ENCODE measurements at regions not wholly inside any gene's neighbourhood (a gene's known extent, or its start where the extent isn't known, plus 50 kb on each side); places are given as distances from the start of the nearest gene placed in this dataset.
A peak's percentile ranks its signal among the peaks of the same experiment; 100 is the strongest.

DNA sequence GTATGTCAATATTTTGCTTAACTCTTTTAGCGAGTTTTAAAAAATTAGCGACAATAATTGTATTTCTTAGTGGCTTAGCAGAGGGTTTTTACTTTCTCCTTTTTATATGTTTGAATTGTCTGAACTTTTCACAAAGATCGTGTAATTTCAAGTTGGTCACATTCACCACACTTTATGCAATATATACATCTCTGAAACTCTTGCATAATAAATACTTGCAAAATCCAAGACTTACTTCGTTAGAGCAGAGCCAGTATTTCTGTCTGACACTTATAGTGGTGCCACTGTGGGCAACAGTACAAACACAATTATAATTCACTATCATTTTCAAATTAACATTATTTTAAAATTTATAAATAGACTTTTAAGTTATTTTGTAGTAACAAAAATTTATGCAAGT lies 62.0 kb downstream of the SUCNR1 start:
- DNase-seq, result peak; percentile 56

DNA sequence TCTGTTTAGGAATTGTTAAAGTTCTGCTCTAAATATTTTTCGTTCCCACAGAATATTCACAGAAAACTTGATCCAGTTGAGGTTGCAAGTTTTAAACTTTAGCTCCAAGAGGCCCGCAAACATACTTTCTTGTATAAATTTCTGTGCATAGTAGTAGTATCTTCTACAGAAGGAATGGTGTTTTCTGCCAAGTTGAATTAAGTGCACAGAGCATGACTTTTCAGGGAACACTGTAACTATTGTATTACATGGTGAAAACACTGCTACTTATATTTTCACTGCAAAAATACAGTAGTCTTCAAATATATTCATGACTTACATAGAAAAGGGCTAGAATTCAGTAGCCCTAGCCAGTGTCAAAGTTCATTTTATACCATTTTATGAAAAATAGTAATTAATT lies 67.0 kb downstream of the SUCNR1 start:
- DNase-seq, result no peak

DNA sequence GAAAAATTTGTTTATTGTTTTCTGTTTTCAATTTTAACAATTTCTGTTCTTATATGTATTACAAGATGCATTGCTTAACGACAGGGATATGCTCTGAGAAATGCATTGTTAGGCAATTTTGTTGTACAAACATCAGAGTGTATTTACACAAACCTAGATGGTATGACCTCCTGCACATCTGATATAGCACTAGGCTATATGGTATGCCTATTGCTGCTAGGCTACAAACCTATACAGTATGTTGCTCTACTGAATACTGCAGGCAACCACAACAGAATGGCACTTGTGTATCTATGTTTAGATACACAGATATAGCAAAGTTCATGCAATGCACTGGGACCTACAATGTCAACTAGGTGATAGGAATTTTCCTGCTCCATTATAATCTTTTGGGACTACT lies 70.1 kb downstream of the SUCNR1 start:
- DNase-seq, result no peak

DNA sequence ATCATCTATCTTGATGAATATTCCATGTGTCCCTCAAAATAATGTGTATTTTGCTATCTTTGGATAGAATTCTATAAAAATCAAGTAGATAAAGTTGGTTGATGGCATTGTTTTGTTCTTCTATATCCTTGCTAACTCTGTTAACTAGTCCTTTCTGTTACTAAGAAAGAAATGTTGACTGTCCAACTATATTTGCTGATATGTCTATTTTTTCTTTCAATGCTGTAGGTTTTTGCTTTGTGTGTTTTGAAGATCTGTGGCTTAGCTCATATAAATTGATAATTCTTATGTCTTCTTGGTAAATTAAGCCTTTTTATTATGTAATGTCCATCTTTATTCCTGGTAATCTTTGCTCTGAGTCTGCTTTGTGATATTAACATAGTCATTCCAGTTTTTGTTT lies 70.9 kb downstream of the SUCNR1 start:
- no peak for DNase-seq

DNA sequence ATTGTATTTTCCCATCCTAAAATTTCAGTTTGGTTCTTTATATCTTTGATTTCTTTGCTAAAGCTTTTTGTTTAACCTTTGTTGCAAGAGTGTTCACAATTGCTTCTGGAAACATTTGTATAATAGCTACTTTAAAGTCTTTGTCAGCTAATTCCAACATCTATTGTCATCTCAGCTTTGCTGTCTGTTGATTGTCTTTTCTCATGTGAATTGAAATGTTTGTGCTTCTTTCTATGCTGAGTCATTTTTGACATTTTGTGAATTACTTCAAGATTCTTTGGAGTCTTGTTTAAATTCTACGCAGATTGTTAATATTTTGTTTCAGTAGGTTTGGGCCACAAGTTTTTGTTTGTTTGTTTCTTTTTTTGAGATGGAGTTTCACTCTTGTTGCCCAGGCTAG lies 73.2 kb downstream of the SUCNR1 start:
- DNase-seq, result no peak

DNA sequence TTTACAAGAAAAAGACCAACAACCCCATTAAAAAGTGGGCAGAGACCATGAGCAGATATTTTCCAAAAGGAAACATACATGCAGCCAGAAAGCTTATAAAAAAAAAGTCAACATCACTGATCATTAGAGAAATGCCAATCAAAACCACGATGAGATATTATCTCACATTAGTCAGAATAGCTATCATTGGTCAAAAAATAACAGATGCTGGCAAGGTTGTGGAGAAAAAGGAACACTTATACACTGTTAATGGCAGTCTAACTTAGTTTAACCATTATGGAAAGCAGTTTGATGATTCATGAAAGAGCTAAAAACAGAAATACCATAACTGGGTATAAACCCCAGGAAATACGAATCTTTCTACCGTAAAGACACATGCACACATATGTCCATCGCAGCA lies 76.3 kb downstream of the SUCNR1 start:
- no peak for DNase-seq

DNA sequence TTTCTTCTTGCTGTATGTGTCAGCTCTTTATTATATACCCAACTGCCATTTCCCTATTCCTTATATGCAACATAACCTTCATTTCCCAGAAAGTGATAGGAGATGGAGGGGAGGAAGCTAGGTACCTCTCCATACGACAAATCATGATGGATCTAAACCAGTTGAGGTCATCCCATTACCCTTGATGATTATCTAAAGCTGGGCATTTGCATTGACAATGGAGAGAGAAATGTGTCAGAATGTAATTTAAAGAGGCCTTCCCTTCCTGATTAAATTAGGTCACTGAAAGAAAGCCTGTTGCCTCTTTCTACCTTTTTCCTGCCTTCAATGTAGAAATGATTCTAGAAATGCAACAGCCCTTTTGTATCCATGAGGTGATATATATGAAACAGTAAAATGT lies 81.9 kb downstream of the SUCNR1 start:
- DNase-seq, result no peak

DNA sequence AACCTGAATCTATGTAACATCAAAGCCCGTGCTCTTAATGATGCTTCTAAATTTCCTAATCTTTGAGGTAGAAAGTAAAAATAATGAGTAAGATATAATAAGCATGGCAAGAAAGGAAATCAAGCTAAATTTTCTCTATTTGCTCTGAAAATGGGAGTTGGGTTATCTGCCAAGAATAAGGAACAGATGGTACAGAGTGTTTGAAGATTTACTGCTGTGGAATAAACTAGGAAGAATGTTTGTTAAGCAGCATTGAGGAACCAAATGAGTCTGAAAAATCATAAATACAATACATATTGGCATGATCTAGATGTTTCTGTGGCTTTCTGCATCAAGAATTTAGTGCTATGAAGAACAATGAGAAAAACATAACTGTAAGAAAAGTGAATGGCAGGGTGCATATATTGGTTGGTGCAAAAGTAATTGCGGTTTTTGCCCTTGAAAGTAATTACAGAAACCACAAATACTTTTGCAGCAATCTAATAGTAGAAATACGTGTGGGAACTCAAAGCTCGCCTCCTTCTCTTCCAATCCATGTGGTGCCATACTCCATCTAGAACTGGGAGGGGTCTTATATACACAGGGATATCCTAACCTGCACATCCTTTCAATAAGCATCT lies 87.6 kb downstream of the SUCNR1 start:
- DNase-seq, result no peak

DNA sequence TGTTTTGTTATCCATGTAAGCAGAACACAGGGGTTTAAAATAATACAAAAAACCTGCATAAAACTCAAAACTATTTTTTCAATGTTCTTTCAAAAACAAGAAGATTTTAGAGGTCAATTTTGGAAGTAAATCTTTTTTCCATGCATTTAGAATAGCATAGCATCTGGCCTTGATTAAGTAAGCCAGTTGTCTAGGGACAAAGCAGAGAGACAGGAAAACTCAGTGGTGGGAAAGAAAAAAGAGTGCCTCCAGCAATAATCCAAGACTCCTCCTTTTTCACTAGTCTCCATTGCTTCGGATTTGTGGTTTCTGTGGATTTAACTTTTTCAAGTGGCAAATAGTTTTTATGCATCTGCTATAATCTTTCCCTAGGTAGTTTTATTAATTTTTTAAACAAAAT lies 88.9 kb downstream of the SUCNR1 start:
- no peak for DNase-seq

DNA sequence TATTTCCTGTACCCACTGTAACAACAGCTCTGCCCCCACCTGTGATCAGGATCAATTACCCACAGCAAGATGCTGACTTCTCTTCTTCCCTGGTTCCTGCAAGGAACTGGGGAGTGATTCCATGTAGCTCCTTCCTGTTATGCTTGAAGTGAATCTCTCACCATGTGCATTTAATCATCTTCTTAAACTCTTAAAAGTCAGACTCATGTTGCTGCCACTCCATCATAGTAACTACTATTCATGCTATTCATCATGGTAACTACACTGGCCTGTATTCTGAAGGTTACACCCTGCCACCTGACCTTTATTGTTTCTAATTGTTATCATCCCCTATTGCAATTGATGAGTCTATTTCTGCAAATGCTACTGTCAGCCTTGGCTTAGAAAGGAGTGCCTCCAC lies 89.5 kb downstream of the SUCNR1 start:
- DNase-seq, result no peak

DNA sequence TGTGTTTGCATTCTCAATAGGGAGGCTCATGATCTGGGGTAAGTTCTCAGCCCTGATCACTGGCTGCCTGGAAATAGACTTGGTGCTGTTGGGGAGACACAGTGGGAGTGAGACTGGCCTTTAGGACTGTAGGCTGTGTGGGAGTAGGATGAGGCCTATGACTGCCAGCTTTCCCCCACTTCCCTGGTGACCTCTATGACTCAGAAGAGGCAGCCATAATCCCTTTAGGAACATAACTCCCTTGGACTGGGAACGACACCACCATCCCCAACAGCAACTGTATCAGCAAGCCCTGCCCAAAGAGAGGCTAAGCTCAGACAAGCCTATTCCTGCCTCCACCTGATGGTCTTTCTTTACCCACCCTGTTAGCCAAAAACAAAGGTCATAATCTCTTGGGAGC lies 91.3 kb downstream of the SUCNR1 start:
- peak; percentile 12 for DNase-seq

DNA sequence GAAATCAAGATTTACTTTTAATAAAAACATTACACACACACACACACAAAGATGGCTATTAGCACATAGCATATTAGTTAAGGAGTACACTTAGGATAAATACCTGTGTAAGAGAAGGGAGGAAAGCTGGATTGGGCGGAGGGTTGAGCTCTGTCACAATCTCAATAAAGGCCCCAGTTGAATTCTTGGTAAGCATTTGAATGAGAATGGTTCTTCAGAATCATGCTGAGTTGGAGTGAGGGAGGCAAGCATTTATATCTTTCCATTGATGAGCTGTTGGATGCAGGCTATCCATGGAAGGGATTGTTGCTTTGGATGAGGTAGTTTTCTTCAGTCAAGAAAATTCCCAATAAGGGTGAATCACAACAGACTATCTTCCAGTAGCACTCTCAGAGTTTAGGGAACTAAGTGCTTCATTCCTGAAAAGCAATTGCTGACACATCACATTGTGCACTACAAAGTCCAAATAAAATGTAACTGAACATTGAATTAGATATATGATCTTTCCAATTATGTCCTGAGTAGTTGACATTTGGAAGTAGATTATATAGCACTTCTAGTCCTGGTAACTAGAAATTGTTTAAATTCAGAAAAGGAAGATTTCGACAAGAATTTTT lies 95.7 kb downstream of the SUCNR1 start:
- DNase-seq, result peak; percentile 6

DNA sequence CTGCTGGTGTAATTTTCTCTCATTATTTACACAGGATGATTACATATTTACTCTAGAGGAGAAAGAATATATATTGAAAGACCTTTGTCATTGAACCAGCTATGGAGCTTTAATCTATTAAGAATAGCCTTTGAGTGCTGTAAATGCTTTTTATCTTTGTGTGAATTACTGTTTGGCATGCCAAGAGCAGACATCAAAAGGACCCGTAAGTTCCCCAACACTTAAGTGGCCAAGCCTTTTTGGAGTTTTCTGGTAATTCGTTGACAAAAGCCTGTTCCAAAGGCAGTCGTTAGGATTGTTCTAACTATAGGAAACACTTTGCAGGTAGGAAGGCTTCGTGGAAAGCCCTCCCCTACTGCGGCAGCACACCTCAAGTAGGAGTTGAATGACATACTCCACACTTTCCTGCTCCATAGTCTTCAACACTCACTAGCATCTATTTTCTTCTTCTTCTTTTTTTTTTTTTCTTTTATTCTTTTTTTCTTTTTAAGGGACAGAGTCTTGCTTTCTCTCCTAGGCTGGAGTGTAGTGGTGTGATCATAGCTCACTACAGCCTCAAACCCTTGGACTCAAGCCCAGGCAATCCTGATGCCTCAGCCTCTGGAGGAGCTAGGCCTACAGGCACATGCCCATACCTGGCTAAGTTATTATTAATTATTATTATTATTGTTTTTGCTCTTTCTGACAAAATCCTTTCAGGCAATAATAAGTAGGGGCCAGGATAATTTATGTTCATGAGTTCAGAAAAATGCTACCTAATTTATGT lies 98.6 kb downstream of the SUCNR1 start:
- DNase-seq, result no peak

DNA sequence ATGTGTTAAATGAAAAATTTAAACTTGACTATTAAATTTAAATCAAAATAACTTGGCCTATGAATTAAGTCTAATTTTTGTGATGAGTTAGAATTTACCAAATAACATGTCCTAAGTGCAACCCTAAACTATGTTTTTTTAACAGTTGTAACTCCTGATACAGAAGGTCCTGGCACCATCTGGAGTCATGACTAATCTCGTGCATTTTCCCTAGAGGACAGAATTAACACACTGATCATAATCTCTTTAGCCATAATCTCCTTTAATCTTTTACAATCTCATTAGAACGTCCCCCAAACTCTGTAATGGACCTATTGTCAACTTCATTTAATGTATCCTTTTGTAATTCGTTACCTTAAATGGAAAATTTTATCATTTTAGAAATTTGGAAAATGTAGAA lies 100.6 kb downstream of the SUCNR1 start:
- DNase-seq, result no peak

DNA sequence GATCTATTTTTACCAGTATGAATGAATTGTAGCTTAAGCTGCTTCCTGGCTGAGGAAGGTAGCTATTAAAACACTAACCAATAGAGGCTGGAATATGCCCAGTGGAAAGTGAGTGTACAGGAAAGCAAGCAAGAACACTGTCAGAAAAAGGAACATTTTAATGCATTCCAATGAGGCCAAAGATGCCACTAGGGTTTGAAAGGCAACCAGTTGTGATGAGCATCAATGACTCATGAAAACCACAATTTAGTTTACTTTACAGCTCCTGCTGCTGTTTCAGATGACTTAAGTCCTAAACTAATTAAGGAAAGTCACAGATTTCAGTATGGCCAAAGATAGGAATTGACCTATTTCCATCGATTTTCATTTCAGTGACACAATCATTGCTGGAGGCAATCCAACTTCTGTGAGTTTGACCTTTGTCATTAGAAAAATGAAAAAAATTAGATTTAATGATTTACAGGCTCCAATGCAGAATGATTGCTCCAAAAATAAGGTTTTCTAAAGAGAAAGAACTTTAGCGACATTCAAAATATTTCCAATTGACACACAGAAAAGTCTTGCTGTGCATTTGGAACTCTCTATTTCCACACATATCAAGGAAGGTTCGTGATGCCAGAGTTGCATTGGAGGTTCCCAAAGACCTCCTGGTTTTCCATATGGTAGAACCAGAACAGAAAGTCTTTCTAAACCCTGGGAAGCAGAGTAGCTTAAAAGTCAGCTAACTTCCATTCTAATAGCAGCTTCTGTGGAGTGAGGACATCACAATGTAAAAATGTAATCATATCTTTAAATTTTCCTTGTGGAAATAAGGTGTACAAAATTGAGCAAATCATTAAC lies 103.0 kb downstream of the SUCNR1 start:
- DNase-seq, result peak; percentile 14

DNA sequence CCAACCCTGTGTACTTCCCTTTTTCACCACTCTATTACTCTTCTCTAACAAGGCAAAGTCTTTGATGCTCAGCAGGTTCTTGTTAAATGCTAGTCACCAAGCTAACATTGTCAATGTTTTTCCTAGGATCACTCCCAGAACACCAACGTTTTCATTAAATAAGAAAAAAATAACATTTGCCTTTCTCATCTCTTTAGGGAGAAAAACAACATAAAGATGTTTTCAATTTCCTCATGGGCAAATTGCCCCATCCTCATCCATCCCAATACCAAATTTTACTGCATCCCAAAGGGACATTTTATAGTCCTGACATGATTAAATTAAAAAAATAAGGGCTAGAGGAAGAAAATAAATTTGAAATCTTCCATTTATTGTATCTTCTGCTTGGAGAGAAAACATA lies 106.5 kb downstream of the SUCNR1 start:
- DNase-seq, result no peak

DNA sequence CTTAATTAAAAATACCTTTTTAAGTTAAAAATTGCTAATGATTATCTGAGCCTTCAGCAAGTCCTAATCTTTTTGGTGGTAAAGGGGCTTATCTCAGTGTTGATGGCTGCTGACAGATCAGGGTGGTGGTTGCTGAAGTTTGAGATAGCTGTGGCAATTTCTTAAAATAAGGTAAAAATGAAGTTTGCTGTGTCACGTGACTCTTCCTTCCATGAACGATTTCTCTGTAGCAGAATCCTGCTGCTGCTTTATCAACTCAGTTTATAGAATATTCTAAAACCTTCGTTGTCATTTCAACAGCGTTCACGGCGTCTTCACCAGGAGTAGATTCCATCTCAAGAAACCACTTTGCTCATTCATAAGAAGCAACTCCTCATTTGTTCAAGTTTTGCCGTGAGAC lies 110.1 kb downstream of the SUCNR1 start:
- DNase-seq, result no peak

DNA sequence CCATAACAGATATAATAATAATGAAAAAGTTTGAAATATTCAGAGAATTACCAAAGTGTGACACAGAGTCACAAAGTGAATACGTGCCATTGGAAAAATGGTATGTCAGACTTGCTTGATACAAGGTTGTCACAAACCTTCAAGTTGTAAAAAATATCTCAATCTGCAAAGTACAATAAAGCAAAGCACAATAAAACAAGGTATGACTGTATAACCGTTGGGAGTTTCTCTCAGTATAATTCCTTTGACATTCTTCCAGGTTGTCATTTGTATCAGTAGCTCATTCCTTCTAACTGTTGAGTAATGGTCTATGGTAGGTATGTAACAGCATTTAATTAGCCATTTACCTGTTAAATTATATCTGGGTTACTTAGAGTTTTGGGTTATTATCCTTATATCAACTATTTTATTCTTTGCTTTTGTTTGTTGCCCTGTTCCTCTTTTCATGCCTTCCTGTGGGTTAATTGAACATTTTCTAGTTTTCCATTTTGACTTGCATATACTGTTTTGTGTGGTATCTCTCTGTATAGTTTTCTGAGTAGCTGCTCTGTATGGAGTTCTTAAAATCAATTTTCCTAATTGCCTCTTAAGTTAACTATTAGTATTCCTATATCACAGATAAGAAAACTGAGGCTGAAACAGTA lies 112.5 kb downstream of the SUCNR1 start:
- DNase-seq, result no peak

DNA sequence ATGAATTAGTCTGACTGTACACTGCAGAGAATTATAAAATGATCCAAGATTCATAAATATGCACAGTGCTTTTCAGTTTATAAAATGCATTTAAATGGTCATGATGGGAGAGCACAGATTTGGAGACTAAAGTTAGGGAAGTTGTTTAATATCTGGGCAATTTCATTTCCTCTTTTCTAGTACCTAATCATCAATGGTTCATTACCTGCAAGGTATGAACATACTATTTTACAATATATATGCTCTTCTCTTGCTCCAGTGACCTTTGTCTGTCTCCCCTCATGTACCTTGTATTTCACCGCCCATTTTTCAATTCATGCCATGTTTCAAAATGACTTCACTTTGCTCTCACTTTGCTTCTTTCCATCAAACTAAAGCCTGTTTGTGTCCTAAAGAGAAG lies 114.5 kb downstream of the SUCNR1 start:
- DNase-seq, result no peak

DNA sequence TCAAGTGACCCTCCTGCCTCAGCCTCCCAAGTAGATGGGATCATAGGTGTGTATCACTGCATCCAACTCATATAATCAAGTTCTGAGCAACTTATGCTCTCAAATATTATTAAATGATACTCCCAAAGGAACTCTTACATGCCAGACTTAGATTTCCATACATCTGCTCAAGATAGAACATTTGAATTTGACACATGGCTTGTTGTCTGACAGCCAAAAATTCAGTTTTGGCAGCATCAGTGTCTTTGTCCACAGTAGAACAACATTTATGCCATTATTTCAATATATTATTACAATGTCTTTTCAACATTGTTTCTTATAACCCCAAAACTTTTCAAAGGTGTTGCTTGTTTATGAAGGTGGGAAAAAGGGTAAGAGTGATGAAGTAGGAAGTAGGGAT lies 116.2 kb downstream of the SUCNR1 start:
- no peak for DNase-seq

DNA sequence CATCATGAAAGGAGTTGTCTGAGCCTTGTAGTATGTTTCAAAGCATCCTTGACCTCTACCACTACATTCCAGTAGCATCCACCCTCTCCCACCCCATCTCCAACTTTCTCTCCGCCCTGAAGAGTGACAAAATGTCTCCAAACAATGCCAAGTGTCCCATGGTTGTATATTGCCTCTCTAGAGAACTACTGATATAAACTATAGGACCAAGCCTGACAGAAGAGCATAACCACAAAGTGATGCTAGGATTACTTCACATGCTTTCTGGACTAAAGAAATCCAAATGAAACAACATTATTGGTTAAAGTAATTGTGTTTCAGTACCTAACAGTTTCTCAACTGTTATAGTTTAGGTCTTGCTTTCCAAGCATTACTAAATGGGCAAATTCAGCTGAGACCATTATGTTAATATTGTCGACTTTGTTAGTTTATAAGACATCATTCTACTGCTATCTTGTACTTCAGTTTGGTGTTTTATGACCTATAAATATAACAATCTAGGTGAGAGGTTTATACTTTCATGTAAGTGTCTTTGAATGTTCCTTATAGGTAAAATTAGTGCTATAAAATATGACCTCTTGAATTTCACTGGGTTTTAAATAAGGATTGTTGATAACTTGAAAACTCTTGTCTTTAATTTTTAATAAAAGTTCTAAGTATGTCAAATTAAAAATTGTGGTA lies 117.4 kb downstream of the SUCNR1 start:
- DNase-seq, result no peak

DNA sequence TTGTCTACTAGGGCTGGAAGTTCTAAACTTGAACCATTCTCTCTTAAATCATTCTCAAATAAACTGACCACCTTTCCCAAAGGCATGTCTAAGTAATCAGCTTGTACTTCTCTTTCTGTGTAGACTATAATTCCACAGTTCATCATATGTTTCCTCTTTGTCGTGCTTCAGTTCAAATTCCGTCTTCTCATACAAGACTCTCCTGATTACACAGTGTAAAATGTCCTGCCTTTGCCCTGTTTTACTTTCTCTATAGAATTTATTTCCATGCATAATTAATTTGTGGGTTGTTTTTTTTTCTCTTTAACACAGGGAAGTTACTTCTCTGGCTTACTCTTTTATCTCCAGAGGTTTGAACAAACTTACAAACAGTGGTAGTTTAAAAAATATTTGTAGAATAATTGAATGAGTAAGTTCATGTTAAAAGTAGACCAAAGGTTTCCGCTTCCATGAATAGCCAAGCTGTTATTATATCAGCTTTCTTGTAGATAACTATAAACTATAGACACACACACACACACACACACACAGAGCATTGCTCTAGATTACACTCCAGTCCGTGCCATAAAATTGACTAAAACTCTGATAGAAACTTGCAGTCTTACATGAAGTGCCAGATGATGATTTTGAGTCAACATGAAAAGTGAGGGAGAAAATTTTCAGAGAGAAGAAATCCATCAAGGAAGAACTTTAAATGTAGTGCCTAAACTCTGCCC lies 119.0 kb downstream of the SUCNR1 start:
- DNase-seq, result no peak

Measured in suppressor macrophage treated with lipopolysaccharide for 4 hours (primary cell).